Colonic mucosa (tissue), 4 donors: ENCODE measurements at regions not wholly inside any gene's neighbourhood (a gene's known extent, or its start where the extent isn't known, plus 50 kb on each side); places are given as distances from the start of the nearest gene placed in this dataset.

Experiments
- DNase-seq: peaks from one replicate; pipeline ENCODE4 v3.0.0-alpha.2; 2020
- H3K27ac ChIP-seq: fragments of 200-600 bp; one replicate; pipeline ENCODE4 v1.8.0; 2021
- H3K27me3 ChIP-seq: fragments of 200-600 bp; one replicate; pipeline ENCODE4 v1.8.0; 2021
- H3K36me3 ChIP-seq: fragments of 200-600 bp; one replicate; pipeline ENCODE4 v1.8.0; 2021
- H3K4me1 ChIP-seq: fragments of 200-600 bp; one replicate; pipeline ENCODE4 v1.8.0; 2021; ENCODE audit warnings: mild to moderate bottlenecking
- H3K4me3 ChIP-seq: fragments of 200-600 bp; one replicate; pipeline ENCODE4 v1.8.0; 2021
- H3K9ac ChIP-seq, 2 donors: one replicate each; pipeline ENCODE4 v1.7.0; 2013; ENCODE audit warnings: control low read depth in 2 of 2, low read depth in 2 of 2, low read length in 2 of 2
- H3K9me3 ChIP-seq: fragments of 200-600 bp; one replicate; pipeline ENCODE4 v1.8.0; 2021
- intact Hi-C: fragments of 100-400 bp; cut with DNase I; formaldehyde crosslinking; loops from one replicate; pipeline ENCODE4 v1.14.1; 2022
- TF ChIP-seq, protein P1 (sequence below): fragments of 200-600 bp; IDR thresholded peaks from one replicate; pipeline ENCODE4 v1.8.0; 2022; ENCODE audit warnings: antibody characterized with exemption, mild to moderate bottlenecking
- donor health status: healthy.
- donor health status: DM: no; HTN: no; CAD: no.
- donor health status: DM: no; HTN: no; CAD: no.

GRCh38 chr3:64901986-64902516 is 214.3 kb upstream of the ADAMTS9 start:
- Histone ChIP-seq H3K9me3 (no peaks in the 10 kb centered on the region), H3K4me3 (no peak overlapping the region), H3K9ac (no peak overlapping the region), H3K27me3 (no peaks in the 10 kb centered on the region), H3K27ac (no peak overlapping the region), H3K4me1 (no peaks in the 10 kb centered on the region), H3K36me3 (no peaks in the 10 kb centered on the region)
- TF ChIP-seq, protein P1, sequence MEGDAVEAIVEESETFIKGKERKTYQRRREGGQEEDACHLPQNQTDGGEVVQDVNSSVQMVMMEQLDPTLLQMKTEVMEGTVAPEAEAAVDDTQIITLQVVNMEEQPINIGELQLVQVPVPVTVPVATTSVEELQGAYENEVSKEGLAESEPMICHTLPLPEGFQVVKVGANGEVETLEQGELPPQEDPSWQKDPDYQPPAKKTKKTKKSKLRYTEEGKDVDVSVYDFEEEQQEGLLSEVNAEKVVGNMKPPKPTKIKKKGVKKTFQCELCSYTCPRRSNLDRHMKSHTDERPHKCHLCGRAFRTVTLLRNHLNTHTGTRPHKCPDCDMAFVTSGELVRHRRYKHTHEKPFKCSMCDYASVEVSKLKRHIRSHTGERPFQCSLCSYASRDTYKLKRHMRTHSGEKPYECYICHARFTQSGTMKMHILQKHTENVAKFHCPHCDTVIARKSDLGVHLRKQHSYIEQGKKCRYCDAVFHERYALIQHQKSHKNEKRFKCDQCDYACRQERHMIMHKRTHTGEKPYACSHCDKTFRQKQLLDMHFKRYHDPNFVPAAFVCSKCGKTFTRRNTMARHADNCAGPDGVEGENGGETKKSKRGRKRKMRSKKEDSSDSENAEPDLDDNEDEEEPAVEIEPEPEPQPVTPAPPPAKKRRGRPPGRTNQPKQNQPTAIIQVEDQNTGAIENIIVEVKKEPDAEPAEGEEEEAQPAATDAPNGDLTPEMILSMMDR: no peak
- intact Hi-C loops: no loop called here
- DNase-seq: no peak

DNA sequence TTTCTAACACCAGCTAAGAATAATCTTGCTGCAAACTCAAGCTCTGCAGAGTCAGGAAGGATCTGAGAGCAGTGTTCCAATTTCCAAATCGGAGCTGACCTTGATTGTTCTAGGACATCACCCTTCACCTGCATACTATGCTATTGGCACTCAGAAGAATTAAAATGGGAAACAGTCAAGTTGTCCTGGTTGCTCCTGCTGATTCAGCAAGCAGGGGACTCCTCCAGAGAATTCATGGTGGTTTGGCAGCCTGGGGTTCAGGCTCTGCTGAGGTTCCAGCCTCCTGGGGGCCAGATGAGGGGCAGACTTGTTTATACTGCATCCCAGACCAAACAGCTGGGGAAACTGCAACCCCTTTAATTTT is 213.7 kb upstream of the ADAMTS9 start:
- no peaks in the 10 kb centered on the region for H3K36me3 ChIP-seq
- TF ChIP-seq, protein P1: no peak
- no peak overlapping the region for H3K4me3 ChIP-seq
- no peak for DNase-seq
- no peaks in the 10 kb centered on the region for H3K27me3 ChIP-seq
- H3K9me3 ChIP-seq: no peaks in the 10 kb centered on the region
- H3K9ac ChIP-seq: no peak overlapping the region
- intact Hi-C loops: no loop called here
- H3K27ac ChIP-seq: no peak overlapping the region
- H3K4me1 ChIP-seq: no peaks in the 10 kb centered on the region

GRCh38 chr3:64900617-64901521 is 213.1 kb upstream of the ADAMTS9 start:
- intact Hi-C loops: no loop called here
- no peak overlapping the region for H3K27ac ChIP-seq
- H3K9ac ChIP-seq: no peak overlapping the region
- no peak overlapping the region for H3K4me3 ChIP-seq
- H3K9me3 ChIP-seq: no peaks in the 10 kb centered on the region
- no peak for DNase-seq
- no peaks in the 10 kb centered on the region for H3K36me3 ChIP-seq
- TF ChIP-seq, protein P1: no peak
- no peaks in the 10 kb centered on the region for H3K27me3 ChIP-seq
- H3K4me1 ChIP-seq: no peaks in the 10 kb centered on the region

DNA sequence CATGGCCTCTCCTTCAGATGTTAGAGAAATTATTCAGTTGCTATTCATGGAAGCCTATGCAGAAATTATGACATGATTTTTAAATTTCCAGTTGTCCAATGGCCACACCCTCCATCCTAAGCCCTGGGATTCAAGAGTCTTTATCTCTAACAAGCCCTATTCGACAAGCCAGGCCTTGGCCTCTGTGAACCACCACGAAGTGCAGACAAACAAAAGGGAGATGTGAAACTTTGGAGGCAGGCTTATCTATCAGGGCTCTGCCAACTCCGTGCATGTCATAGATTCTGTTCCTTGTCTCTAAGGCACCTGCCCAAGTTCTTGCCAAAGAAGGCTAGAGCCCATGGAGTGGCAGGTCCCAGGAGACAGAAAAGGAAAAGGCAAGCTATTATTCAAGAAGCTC is 212.4 kb upstream of the ADAMTS9 start:
- H3K9ac ChIP-seq: no peak overlapping the region
- H3K9me3 ChIP-seq: no peaks in the 10 kb centered on the region
- TF ChIP-seq, protein P1: no peak
- H3K4me1 ChIP-seq: no peaks in the 10 kb centered on the region
- H3K36me3 ChIP-seq: no peaks in the 10 kb centered on the region
- no peak overlapping the region for H3K4me3 ChIP-seq
- H3K27ac ChIP-seq: no peak overlapping the region
- H3K27me3 ChIP-seq: no peaks in the 10 kb centered on the region
- intact Hi-C loops: no loop called here
- no peak for DNase-seq

DNA sequence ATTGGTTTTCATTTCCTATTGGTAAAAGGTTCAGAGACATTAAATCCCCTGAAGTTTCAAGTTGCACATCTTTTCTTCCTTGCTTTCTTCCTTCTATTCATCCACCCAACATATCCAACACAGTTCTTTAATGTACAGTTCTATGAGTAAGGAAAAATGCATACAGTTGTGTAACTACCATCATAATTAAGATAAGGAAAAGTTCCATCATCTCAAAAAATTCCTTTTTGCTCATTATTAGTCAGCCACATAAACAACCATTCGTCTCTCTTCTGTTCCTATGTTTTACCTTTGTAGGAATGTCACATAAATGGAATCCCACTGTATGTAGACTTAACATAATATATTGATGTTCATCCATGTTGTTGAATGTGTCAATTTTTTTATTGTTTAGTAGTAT is 211.1 kb upstream of the ADAMTS9 start:
- Histone ChIP-seq H3K9me3 (no peaks in the 10 kb centered on the region), H3K9ac (no peak overlapping the region), H3K4me3 (no peak overlapping the region), H3K36me3 (no peaks in the 10 kb centered on the region), H3K27ac (no peak overlapping the region), H3K27me3 (no peaks in the 10 kb centered on the region), H3K4me1 (no peaks in the 10 kb centered on the region)
- no peak for DNase-seq
- TF ChIP-seq, protein P1: no peak
- intact Hi-C loops: no loop called here
